ENCODE measurements at regions not wholly inside any gene's neighbourhood (a gene's known extent, or its start where the extent isn't known, plus 50 kb on each side); places are given as distances from the start of the nearest gene placed in this dataset.
"Not testable (repeated sequence)": the region's sequence is repeated elsewhere in the genome, so short reads cannot be mapped to it uniquely, and the experiment has no call there.

DNA sequence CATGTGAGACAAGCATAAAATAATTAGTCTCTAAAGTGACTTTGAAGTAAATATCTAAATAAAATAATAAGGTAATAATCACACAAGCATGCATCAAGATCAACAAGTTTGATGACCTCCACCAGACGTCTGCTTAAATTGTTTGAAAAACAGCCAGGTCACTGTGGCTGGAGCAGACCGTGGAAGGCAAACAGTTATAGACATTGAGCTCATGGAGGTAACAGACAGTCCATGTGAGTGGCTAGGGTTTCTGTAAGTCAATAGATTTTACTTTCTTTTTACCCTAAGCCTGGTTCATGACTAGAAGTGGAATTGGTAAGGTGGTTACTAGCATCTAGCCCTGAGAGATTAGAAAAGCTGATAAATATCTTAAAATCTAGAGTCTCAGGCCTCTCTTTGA lies 50.4 kb upstream of the CDY2A start:
- not testable (repeated sequence) for DNase-seq (ENCODE audit: low read depth)

- peak; percentile 0 for DNase-seq (ENCODE audit: low read depth)
Measured at GRCh38 chrY:17952224-17952623, 72.2 kb upstream of the CDY2B start.

DNA sequence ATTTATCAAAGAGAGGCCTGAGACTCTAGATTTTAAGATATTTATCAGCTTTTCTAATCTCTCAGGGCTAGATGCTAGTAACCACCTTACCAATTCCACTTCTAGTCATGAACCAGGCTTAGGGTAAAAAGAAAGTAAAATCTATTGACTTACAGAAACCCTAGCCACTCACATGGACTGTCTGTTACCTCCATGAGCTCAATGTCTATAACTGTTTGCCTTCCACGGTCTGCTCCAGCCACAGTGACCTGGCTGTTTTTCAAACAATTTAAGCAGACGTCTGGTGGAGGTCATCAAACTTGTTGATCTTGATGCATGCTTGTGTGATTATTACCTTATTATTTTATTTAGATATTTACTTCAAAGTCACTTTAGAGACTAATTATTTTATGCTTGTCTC lies 50.4 kb upstream of the CDY2B start:
- DNase-seq (ENCODE audit: low read depth), result not testable (repeated sequence)

Data from fibroblast of gingiva (primary cell).